OCI-LY1 (cell line): ENCODE measurements at regions not wholly inside any gene's neighbourhood (a gene's known extent, or its start where the extent isn't known, plus 50 kb on each side); places are given as distances from the start of the nearest gene placed in this dataset.

Experiments used
- H2AFZ ChIP-seq: fragments of 200-600 bp; sonication (generic), shearing (Covaris generic); 2 replicates; pipeline ENCODE4 v1.6.0; 2014; ENCODE audit warnings: antibody characterized with exemption, mild to moderate bottlenecking, low read length
- H3F3A ChIP-seq: fragments of 200-600 bp; sonication (generic), shearing (Covaris generic); 2 replicates; pipeline ENCODE4 v1.6.0; 2014; ENCODE audit warnings: mild to moderate bottlenecking, antibody characterized with exemption, low read length, moderate library complexity; ENCODE audit not compliant: insufficient read depth
- H3K27ac ChIP-seq: fragments of 200-600 bp; sonication (generic); 2 replicates; pipeline ENCODE4 v1.5.1; 2014; ENCODE audit warnings: low read length, mixed run types, mild to moderate bottlenecking, low read depth; ENCODE audit not compliant: poor library complexity, severe bottlenecking
- H3K27me3 ChIP-seq: fragments of 200-600 bp; sonication (generic); 2 replicates; pipeline ENCODE4 v1.6.0; 2014; ENCODE audit warnings: antibody characterized with exemption, mild to moderate bottlenecking, low read length, moderate library complexity; ENCODE audit not compliant: insufficient read depth
- H3K36me3 ChIP-seq: fragments of 200-600 bp; sonication (generic); 2 replicates; pipeline ENCODE4 v1.6.1; 2014; ENCODE audit warnings: mild to moderate bottlenecking, antibody characterized with exemption, low read length, moderate library complexity, mixed read lengths; ENCODE audit not compliant: insufficient read depth
- H3K4me1 ChIP-seq: fragments of 200-600 bp; sonication (generic); 2 replicates; pipeline ENCODE4 v1.5.1; 2014; ENCODE audit warnings: mild to moderate bottlenecking, low read length, moderate library complexity; ENCODE audit not compliant: insufficient read depth, severe bottlenecking
- H3K4me2 ChIP-seq: fragments of 200-600 bp; sonication (generic), shearing (Covaris generic); 2 replicates; pipeline ENCODE4 v1.6.1; 2014; ENCODE audit warnings: low read length
- H3K4me3 ChIP-seq: fragments of 200-600 bp; sonication (generic); 2 replicates; pipeline ENCODE4 v1.5.1; 2014; ENCODE audit warnings: low read length, low read depth, mild to moderate bottlenecking, mixed read lengths; ENCODE audit not compliant: poor library complexity, severe bottlenecking
- H3K79me2 ChIP-seq: fragments of 200-600 bp; shearing (Covaris generic); 2 replicates; pipeline ENCODE4 v1.6.1; 2016; ENCODE audit warnings: mixed run types, low read length, mixed read lengths; ENCODE audit not compliant: insufficient read depth
- H3K9ac ChIP-seq: fragments of 200-600 bp; sonication (generic), shearing (Covaris generic); 2 replicates; pipeline ENCODE4 v1.6.1; 2014; ENCODE audit warnings: mild to moderate bottlenecking, low read length, mixed read lengths
- H3K9me2 ChIP-seq: fragments of 200-600 bp; sonication (generic), shearing (Covaris generic); 2 replicates; pipeline ENCODE4 v1.6.1; 2014; ENCODE audit warnings: low read depth, mild to moderate bottlenecking, low read length, mixed read lengths
- H3K9me3 ChIP-seq: fragments of 200-600 bp; shearing (Covaris generic); 2 replicates; pipeline ENCODE4 v1.6.1; 2014; ENCODE audit warnings: low read length, mixed read lengths
- H4K20me1 ChIP-seq: fragments of 200-600 bp; sonication (generic), shearing (Covaris generic); 2 replicates; pipeline ENCODE4 v1.6.0; 2016; ENCODE audit warnings: mild to moderate bottlenecking, low read length; ENCODE audit not compliant: insufficient read depth
- CTCF ChIP-seq: fragments of 200-600 bp; sonication (generic), shearing (Covaris generic); IDR thresholded peaks from 2 replicates; pipeline ENCODE4 v1.5.1; 2017; ENCODE audit warnings: mild to moderate bottlenecking, antibody characterized with exemption, low read length, moderate library complexity, mixed read lengths
- EZH2 ChIP-seq: fragments of 200-600 bp; sonication (generic), shearing (Covaris generic); IDR thresholded peaks from 2 replicates; pipeline ENCODE4 v1.8.0; 2017; ENCODE audit warnings: borderline replicate concordance, mixed run types, mild to moderate bottlenecking, antibody characterized with exemption, low read length, moderate library complexity, mixed read lengths

DNA sequence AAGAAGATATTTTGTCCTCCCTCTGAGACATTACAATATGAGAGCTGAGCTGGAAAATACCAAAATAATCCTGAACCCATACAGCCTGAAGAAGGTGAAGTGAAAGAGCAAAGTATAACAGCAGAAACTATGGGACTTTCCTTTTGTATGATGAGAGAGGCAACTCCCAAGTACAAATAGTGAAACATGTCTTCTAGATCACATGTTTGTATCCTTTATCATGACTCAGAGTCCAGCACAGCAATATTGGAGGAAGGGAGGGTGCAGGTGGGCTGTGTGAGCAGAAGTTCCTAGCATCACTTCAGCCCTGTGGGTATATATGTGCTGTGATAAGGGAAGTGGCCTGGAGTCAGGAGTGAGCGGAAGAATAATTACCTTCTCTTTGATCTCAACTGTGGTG is 265.6 kb upstream of the NRXN1 start:
- no peak overlapping the region for H3K9ac ChIP-seq
- no peak overlapping the region for H3K4me2 ChIP-seq
- H3K9me2 ChIP-seq, result no peaks in the 10 kb centered on the region
- H3K36me3 ChIP-seq, result no peaks in the 10 kb centered on the region
- H3F3A ChIP-seq, result no peaks in the 10 kb centered on the region
- H3K27ac ChIP-seq, result no peak overlapping the region
- H3K9me3 ChIP-seq, result no peaks in the 10 kb centered on the region
- TF ChIP-seq EZH2 (no peak), CTCF (no peak)
- H3K79me2 ChIP-seq, result no peaks in the 10 kb centered on the region
- no peaks in the 10 kb centered on the region for H4K20me1 ChIP-seq
- no peaks in the 10 kb centered on the region for H3K27me3 ChIP-seq
- H3K4me1 ChIP-seq, result no peaks in the 10 kb centered on the region
- H2AFZ ChIP-seq, result no peak overlapping the region
- H3K4me3 ChIP-seq, result no peak overlapping the region

GRCh38 chr2:51293566-51294200 is 261.8 kb upstream of the NRXN1 start:
- H3F3A ChIP-seq, result no peaks in the 10 kb centered on the region
- no peaks in the 10 kb centered on the region for H4K20me1 ChIP-seq
- no peaks in the 10 kb centered on the region for H3K79me2 ChIP-seq
- no peak overlapping the region for H3K4me3 ChIP-seq
- no peak overlapping the region for H2AFZ ChIP-seq
- no peaks in the 10 kb centered on the region for H3K4me1 ChIP-seq
- H3K4me2 ChIP-seq, result no peak overlapping the region
- H3K9me3 ChIP-seq, result no peaks in the 10 kb centered on the region
- no peak overlapping the region for H3K27ac ChIP-seq
- H3K9me2 ChIP-seq, result no peaks in the 10 kb centered on the region
- no peaks in the 10 kb centered on the region for H3K36me3 ChIP-seq
- H3K9ac ChIP-seq, result no peak overlapping the region
- no peak for TF ChIP-seq EZH2
- no peak for TF ChIP-seq CTCF
- no peaks in the 10 kb centered on the region for H3K27me3 ChIP-seq

DNA sequence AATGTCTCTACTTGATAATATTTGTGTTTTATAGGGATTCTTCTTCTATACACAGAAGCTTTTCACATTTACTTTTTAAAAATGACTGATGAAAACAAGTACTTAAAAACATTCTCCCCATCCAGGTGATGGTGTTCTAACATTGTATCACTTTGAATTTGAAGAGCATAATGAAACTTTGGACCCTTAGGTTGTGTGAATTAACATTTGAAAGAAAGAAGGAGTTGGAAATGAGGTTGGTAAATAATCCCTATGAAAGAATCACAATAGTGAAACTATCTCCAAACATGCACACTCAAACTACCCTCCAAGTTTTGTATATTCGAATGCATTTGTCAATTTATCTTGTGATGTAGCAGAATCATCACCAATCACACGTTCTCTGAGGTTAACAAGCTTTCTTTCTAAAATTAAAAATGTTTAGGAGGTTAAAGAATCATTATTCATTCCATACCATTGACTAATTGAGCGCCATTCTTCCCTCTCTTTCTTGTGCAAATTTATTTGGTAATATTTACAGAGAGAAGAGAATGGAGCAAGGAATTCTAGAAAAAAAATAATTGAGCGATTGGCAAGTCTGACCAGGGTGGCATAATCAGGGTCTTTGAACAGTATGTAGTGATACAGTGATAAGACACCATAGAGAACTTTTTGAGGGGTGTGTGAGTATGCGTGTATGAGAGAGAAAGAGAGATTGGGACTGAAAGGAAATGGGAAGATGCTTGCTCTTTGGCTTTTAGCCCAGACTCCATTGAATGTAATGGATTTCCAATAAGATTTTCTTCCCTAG is 260.0 kb upstream of the NRXN1 start:
- Histone ChIP-seq H3K4me3 (no peak overlapping the region), H3K9ac (no peak overlapping the region), H3K4me1 (no peaks in the 10 kb centered on the region), H3K4me2 (no peak overlapping the region), H3K27me3 (no peaks in the 10 kb centered on the region), H2AFZ (no peak overlapping the region), H3K9me3 (no peaks in the 10 kb centered on the region), H3F3A (no peaks in the 10 kb centered on the region), H3K79me2 (no peaks in the 10 kb centered on the region), H3K36me3 (no peaks in the 10 kb centered on the region), H3K9me2 (no peaks in the 10 kb centered on the region), H3K27ac (no peak overlapping the region), H4K20me1 (no peaks in the 10 kb centered on the region)
- TF ChIP-seq EZH2 (no peak), CTCF (no peak)
